Tibial artery (tissue), 4 donors: ENCODE measurements at regions not wholly inside any gene's neighbourhood (a gene's known extent, or its start where the extent isn't known, plus 50 kb on each side); places are given as distances from the start of the nearest gene placed in this dataset.

Experiments used
- DNase-seq, 2 donors: peaks; one replicate each; pipeline ENCODE4 v3.0.0-alpha.2; 2019
- H3K27ac ChIP-seq, 2 donors: fragments of 200-600 bp; sonication (generic) in 1 of 2; 1 replicate in 1 of 2; 2 replicates in 1 of 2; pipeline ENCODE4 v1.5.1; 2018 to 2019; ENCODE audit warnings: mild to moderate bottlenecking in 1 of 2
- H3K27me3 ChIP-seq, 2 donors: fragments of 200-600 bp; sonication (generic) in 1 of 2; one replicate each; pipeline versions ENCODE4 v1.5.1 to v1.6.0; 2016 to 2019
- H3K36me3 ChIP-seq, 3 donors: fragments of 200-600 bp; sonication (generic) in 2 of 3; one replicate each; pipeline ENCODE4 v1.5.1; 2016 to 2019; ENCODE audit warnings: mild to moderate bottlenecking in 2 of 3
- H3K4me1 ChIP-seq, 4 donors: fragments of 200-600 bp; sonication (generic) in 2 of 4; 1 replicate in 3 of 4; 2 replicates in 1 of 4; pipeline ENCODE4 v1.5.1; 2016 to 2019
- H3K4me3 ChIP-seq, 2 donors: fragments of 200-600 bp; sonication (generic) in 1 of 2; 1 replicate in 1 of 2; 2 replicates in 1 of 2; pipeline ENCODE4 v1.5.1; 2018 to 2019; ENCODE audit warnings: mild to moderate bottlenecking in 2 of 2
- H3K9me3 ChIP-seq, 3 donors: fragments of 200-600 bp; sonication (generic) in 1 of 3; one replicate each; pipeline ENCODE4 v1.5.1; 2016 to 2019
- CTCF ChIP-seq, 2 experiments: fragments of 200-600 bp in 1 of 2; fragments of 450-650 bp in 1 of 2; IDR thresholded peaks; one replicate each; pipeline ENCODE4 v1.5.1; 2017 to 2019; ENCODE audit warnings: antibody characterized with exemption in 2 of 2, mild to moderate bottlenecking in 1 of 2, moderate library complexity in 1 of 2
- intact Hi-C: fragments of 100-400 bp; cut with DNase I; formaldehyde crosslinking; loops from one replicate; pipeline ENCODE4 v1.15.0; 2023; ENCODE audit warnings: low total_unique reads

GRCh38 chr7:114819616-114820362 is 102.1 kb upstream of the MDFIC start:
- no peak for DNase-seq
- peaks cover 0 to 21% (median 10%) of the 10 kb centered on the region in 4 donors for H3K4me1 ChIP-seq
- intact Hi-C loops = loop anchor here (5.0 kb wide), 1 partner anchor 728 kb away; no protein-coding TSS in a partner anchor
- no peaks in the 10 kb centered on the region for H3K27me3 ChIP-seq
- H3K9me3 ChIP-seq = no peaks in the 10 kb centered on the region
- no peaks in the 10 kb centered on the region for H3K36me3 ChIP-seq
- H3K4me3 ChIP-seq = no peak overlapping the region
- TF ChIP-seq CTCF (IDR thresholded peaks at IDR 0.05) = no peak
- no peak overlapping the region for H3K27ac ChIP-seq

GRCh38 chr7:114821030-114821900 is 100.6 kb upstream of the MDFIC start:
- DNase-seq = no peak
- Histone ChIP-seq H3K4me1 (peaks cover 0 to 21% (median 10%) of the 10 kb centered on the region in 4 donors), H3K27me3 (no peaks in the 10 kb centered on the region), H3K9me3 (no peaks in the 10 kb centered on the region), H3K36me3 (no peaks in the 10 kb centered on the region), H3K4me3 (no peak overlapping the region), H3K27ac (no peak overlapping the region)
- intact Hi-C loops = loop anchor here (5.0 kb wide), 1 partner anchor 726 kb away; no protein-coding TSS in a partner anchor
- TF ChIP-seq CTCF (IDR thresholded peaks at IDR 0.05) = no peak

GRCh38 chr7:114822131-114822530 is 99.8 kb upstream of the MDFIC start:
- no peak for TF ChIP-seq CTCF (IDR thresholded peaks at IDR 0.05)
- no peak for DNase-seq
- H3K27me3 ChIP-seq = no peaks in the 10 kb centered on the region
- H3K36me3 ChIP-seq = no peaks in the 10 kb centered on the region
- no peak overlapping the region for H3K27ac ChIP-seq
- H3K4me3 ChIP-seq = no peak overlapping the region
- H3K4me1 ChIP-seq = peaks cover 0 to 21% (median 10%) of the 10 kb centered on the region in 4 donors
- H3K9me3 ChIP-seq = peaks cover 0 to 6% (median 0%) of the 10 kb centered on the region in 3 donors
- intact Hi-C loops = loop anchor here (5.0 kb wide), 1 partner anchor 725 kb away; no protein-coding TSS in a partner anchor

GRCh38 chr7:114822844-114823243 is 99.0 kb upstream of the MDFIC start:
- Histone ChIP-seq H3K4me3 (no peak overlapping the region), H3K27ac (no peak overlapping the region), H3K9me3 (peaks cover 0 to 10% (median 0%) of the 10 kb centered on the region in 3 donors), H3K36me3 (no peaks in the 10 kb centered on the region), H3K27me3 (no peaks in the 10 kb centered on the region), H3K4me1 (peaks cover 0 to 21% (median 10%) of the 10 kb centered on the region in 4 donors)
- intact Hi-C loops = loop anchor here (5.0 kb wide), 1 partner anchor 724 kb away; no protein-coding TSS in a partner anchor
- TF ChIP-seq CTCF (IDR thresholded peaks at IDR 0.05) = no peak
- DNase-seq = no peak

- peaks cover 0 to 10% (median 0%) of the 10 kb centered on the region in 3 donors for H3K9me3 ChIP-seq
- DNase-seq = no peak
- no peak overlapping the region for H3K4me3 ChIP-seq
- TF ChIP-seq CTCF (IDR thresholded peaks at IDR 0.05) = no peak
- peaks cover 0 to 21% (median 10%) of the 10 kb centered on the region in 4 donors for H3K4me1 ChIP-seq
- no peaks in the 10 kb centered on the region for H3K36me3 ChIP-seq
- intact Hi-C loops = loop anchor here (5.0 kb wide), 1 partner anchor 724 kb away; no protein-coding TSS in a partner anchor
- H3K27ac ChIP-seq = no peak overlapping the region
- H3K27me3 ChIP-seq = no peaks in the 10 kb centered on the region
Observed at GRCh38 chr7:114823290-114823689, 98.6 kb upstream of the MDFIC start.
